H1 (cell line): ENCODE measurements at regions not wholly inside any gene's neighbourhood (a gene's known extent, or its start where the extent isn't known, plus 50 kb on each side); places are given as distances from the start of the nearest gene placed in this dataset.

Experiments
- CBX8 ChIP-seq: fragments of 300-800, 300-1000 bp; sonication (generic); IDR thresholded peaks from 2 replicates; pipeline ENCODE4 v1.7.1; 2016; ENCODE audit warnings: low read depth, low read length, borderline replicate concordance
- CHD2 ChIP-seq: IDR thresholded peaks from 2 replicates; pipeline ENCODE4 v1.6.1; 2012; ENCODE audit warnings: low read length, improper control_type of control experiment
- CREB1 ChIP-seq: IDR thresholded peaks from 2 replicates; pipeline ENCODE4 v1.6.1; 2012; ENCODE audit warnings: inconsistent platforms
- EP300 ChIP-seq, 2 experiments: IDR thresholded peaks; 1 replicate in 1 of 2; 2 replicates in 1 of 2; pipeline ENCODE4 v1.6.1; 2011 to 2012; ENCODE audit warnings: low read depth in 2 of 2, low read length in 2 of 2, mild to moderate bottlenecking in 2 of 2, borderline replicate concordance in 1 of 2, inconsistent platforms in 1 of 2, moderate library complexity in 1 of 2
- PHF8 ChIP-seq: fragments of 200-600 bp; sonication (generic); conservative IDR thresholded peaks from 2 replicates; pipeline ENCODE4 v1.7.1; 2012; ENCODE audit warnings: low read depth, mild to moderate bottlenecking, inconsistent platforms, low read length, moderate library complexity
- TF ChIP-seq, protein P1 (sequence below): fragments of 300-600 bp; sonication (generic); IDR thresholded peaks from 2 replicates; pipeline ENCODE4 v1.7.1; 2012; ENCODE audit warnings: low read length, moderate library complexity, mild to moderate bottlenecking, inconsistent platforms; ENCODE audit not compliant: insufficient replicate concordance

- TF ChIP-seq, protein P1, sequence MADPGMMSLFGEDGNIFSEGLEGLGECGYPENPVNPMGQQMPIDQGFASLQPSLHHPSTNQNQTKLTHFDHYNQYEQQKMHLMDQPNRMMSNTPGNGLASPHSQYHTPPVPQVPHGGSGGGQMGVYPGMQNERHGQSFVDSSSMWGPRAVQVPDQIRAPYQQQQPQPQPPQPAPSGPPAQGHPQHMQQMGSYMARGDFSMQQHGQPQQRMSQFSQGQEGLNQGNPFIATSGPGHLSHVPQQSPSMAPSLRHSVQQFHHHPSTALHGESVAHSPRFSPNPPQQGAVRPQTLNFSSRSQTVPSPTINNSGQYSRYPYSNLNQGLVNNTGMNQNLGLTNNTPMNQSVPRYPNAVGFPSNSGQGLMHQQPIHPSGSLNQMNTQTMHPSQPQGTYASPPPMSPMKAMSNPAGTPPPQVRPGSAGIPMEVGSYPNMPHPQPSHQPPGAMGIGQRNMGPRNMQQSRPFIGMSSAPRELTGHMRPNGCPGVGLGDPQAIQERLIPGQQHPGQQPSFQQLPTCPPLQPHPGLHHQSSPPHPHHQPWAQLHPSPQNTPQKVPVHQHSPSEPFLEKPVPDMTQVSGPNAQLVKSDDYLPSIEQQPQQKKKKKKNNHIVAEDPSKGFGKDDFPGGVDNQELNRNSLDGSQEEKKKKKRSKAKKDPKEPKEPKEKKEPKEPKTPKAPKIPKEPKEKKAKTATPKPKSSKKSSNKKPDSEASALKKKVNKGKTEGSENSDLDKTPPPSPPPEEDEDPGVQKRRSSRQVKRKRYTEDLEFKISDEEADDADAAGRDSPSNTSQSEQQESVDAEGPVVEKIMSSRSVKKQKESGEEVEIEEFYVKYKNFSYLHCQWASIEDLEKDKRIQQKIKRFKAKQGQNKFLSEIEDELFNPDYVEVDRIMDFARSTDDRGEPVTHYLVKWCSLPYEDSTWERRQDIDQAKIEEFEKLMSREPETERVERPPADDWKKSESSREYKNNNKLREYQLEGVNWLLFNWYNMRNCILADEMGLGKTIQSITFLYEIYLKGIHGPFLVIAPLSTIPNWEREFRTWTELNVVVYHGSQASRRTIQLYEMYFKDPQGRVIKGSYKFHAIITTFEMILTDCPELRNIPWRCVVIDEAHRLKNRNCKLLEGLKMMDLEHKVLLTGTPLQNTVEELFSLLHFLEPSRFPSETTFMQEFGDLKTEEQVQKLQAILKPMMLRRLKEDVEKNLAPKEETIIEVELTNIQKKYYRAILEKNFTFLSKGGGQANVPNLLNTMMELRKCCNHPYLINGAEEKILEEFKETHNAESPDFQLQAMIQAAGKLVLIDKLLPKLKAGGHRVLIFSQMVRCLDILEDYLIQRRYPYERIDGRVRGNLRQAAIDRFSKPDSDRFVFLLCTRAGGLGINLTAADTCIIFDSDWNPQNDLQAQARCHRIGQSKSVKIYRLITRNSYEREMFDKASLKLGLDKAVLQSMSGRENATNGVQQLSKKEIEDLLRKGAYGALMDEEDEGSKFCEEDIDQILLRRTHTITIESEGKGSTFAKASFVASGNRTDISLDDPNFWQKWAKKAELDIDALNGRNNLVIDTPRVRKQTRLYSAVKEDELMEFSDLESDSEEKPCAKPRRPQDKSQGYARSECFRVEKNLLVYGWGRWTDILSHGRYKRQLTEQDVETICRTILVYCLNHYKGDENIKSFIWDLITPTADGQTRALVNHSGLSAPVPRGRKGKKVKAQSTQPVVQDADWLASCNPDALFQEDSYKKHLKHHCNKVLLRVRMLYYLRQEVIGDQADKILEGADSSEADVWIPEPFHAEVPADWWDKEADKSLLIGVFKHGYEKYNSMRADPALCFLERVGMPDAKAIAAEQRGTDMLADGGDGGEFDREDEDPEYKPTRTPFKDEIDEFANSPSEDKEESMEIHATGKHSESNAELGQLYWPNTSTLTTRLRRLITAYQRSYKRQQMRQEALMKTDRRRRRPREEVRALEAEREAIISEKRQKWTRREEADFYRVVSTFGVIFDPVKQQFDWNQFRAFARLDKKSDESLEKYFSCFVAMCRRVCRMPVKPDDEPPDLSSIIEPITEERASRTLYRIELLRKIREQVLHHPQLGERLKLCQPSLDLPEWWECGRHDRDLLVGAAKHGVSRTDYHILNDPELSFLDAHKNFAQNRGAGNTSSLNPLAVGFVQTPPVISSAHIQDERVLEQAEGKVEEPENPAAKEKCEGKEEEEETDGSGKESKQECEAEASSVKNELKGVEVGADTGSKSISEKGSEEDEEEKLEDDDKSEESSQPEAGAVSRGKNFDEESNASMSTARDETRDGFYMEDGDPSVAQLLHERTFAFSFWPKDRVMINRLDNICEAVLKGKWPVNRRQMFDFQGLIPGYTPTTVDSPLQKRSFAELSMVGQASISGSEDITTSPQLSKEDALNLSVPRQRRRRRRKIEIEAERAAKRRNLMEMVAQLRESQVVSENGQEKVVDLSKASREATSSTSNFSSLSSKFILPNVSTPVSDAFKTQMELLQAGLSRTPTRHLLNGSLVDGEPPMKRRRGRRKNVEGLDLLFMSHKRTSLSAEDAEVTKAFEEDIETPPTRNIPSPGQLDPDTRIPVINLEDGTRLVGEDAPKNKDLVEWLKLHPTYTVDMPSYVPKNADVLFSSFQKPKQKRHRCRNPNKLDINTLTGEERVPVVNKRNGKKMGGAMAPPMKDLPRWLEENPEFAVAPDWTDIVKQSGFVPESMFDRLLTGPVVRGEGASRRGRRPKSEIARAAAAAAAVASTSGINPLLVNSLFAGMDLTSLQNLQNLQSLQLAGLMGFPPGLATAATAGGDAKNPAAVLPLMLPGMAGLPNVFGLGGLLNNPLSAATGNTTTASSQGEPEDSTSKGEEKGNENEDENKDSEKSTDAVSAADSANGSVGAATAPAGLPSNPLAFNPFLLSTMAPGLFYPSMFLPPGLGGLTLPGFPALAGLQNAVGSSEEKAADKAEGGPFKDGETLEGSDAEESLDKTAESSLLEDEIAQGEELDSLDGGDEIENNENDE = no peak
- TF ChIP-seq PHF8 = no peak
- no peak for TF ChIP-seq CREB1
- no peak for TF ChIP-seq CBX8
- no peak for TF ChIP-seq CHD2
- no peak for TF ChIP-seq EP300 (IDR thresholded peaks at IDR 0.05; ENCODE audit: borderline replicate concordance in 1 of 2, low read depth in 2 of 2, low read length in 2 of 2)
- TF ChIP-seq, all 59 proteins: peak for 0
These were observed 68.0 kb upstream of the EEPD1 start (continued) for GRCh38 chr7:36085096-36085495.
